H9 (cell line): ENCODE measurements at regions not wholly inside any gene's neighbourhood (a gene's known extent, or its start where the extent isn't known, plus 50 kb on each side); places are given as distances from the start of the nearest gene placed in this dataset.

Experiments used
- DNase-seq: peaks from one replicate; pipeline ENCODE4 v3.0.0-alpha.2; 2017
- H2AFZ ChIP-seq: one replicate; pipeline ENCODE4 v1.6.1; 2013; ENCODE audit warnings: mild to moderate bottlenecking, low read length, control low read depth, moderate library complexity
- H2AK5ac ChIP-seq: 2 replicates; pipeline ENCODE4 v1.6.1; 2013; ENCODE audit warnings: low read length, control low read depth, mixed read lengths; ENCODE audit not compliant: insufficient read length
- H2BK120ac ChIP-seq: one replicate; pipeline ENCODE4 v1.6.1; 2013; ENCODE audit warnings: low read depth, mild to moderate bottlenecking, low read length, control low read depth, inconsistent platforms; ENCODE audit not compliant: poor library complexity, severe bottlenecking
- H2BK12ac ChIP-seq: 2 replicates; pipeline ENCODE4 v1.6.1; 2013; ENCODE audit warnings: low read length, control low read depth, mixed read lengths, low read depth; ENCODE audit not compliant: insufficient read length
- H2BK15ac ChIP-seq: 2 replicates; pipeline ENCODE4 v1.6.1; 2013; ENCODE audit warnings: low read depth, low read length, control low read depth
- H2BK20ac ChIP-seq: one replicate; pipeline ENCODE4 v1.6.1; 2013; ENCODE audit warnings: low read depth, mild to moderate bottlenecking, low read length, control low read depth, inconsistent platforms; ENCODE audit not compliant: poor library complexity, severe bottlenecking
- H2BK5ac ChIP-seq: 2 replicates; pipeline ENCODE4 v1.6.1; 2013; ENCODE audit warnings: low read length, control low read depth, mixed read lengths; ENCODE audit not compliant: insufficient read length
- H3K14ac ChIP-seq: 2 replicates; pipeline ENCODE4 v1.6.1; 2013; ENCODE audit warnings: low read length, control low read depth; ENCODE audit not compliant: insufficient read depth
- H3K18ac ChIP-seq: 2 replicates; pipeline ENCODE4 v1.6.1; 2013; ENCODE audit warnings: low read depth, mild to moderate bottlenecking, mixed read lengths, low read length, control low read depth; ENCODE audit not compliant: insufficient read length
- H3K23ac ChIP-seq: 2 replicates; pipeline ENCODE4 v1.6.1; 2013; ENCODE audit warnings: low read length, control low read depth, mixed read lengths, low read depth; ENCODE audit not compliant: insufficient read length
- H3K23me2 ChIP-seq: 2 replicates; pipeline ENCODE4 v1.6.1; 2013; ENCODE audit warnings: low read depth, mild to moderate bottlenecking, mixed read lengths, low read length, control low read depth; ENCODE audit not compliant: insufficient read length, poor library complexity, severe bottlenecking
- H3K27ac ChIP-seq: 2 replicates; pipeline ENCODE4 v1.5.1; 2013; ENCODE audit warnings: low read length, control low read depth, mixed read lengths, low read depth; ENCODE audit not compliant: insufficient read length
- H3K27me3 ChIP-seq: 2 replicates; pipeline ENCODE4 v1.6.1; 2013; ENCODE audit warnings: low read length, control low read depth, inconsistent platforms; ENCODE audit not compliant: insufficient read depth
- H3K4ac ChIP-seq: 2 replicates; pipeline ENCODE4 v1.6.1; 2013; ENCODE audit warnings: low read depth, mild to moderate bottlenecking, control low read depth, inconsistent platforms, low read length, moderate library complexity
- H3K4me1 ChIP-seq: 2 replicates; pipeline ENCODE4 v1.6.1; 2013; ENCODE audit warnings: low read length, control low read depth, inconsistent platforms; ENCODE audit not compliant: insufficient read depth
- H3K4me2 ChIP-seq: 2 replicates; pipeline ENCODE4 v1.6.1; 2013; ENCODE audit warnings: low read length, control low read depth, mixed read lengths; ENCODE audit not compliant: insufficient read length, insufficient read depth
- H3K56ac ChIP-seq: 2 replicates; pipeline ENCODE4 v1.6.1; 2013; ENCODE audit warnings: low read depth, mild to moderate bottlenecking, mixed read lengths, low read length, control low read depth; ENCODE audit not compliant: insufficient read length
- H3K79me1 ChIP-seq: 2 replicates; pipeline ENCODE4 v1.6.1; 2013; ENCODE audit warnings: low read depth, mild to moderate bottlenecking, moderate library complexity, low read length, control low read depth, inconsistent platforms; ENCODE audit not compliant: insufficient read depth, poor library complexity, severe bottlenecking
- H3K79me2 ChIP-seq: 2 replicates; pipeline ENCODE4 v1.6.1; 2013; ENCODE audit warnings: low read length, control low read depth, inconsistent platforms; ENCODE audit not compliant: insufficient read depth
- H3K9ac ChIP-seq: 2 replicates; pipeline ENCODE4 v1.6.1; 2013; ENCODE audit warnings: low read length, control low read depth, mixed read lengths; ENCODE audit not compliant: insufficient read length; ENCODE audit errors: extremely low read depth
- H3K9me3 ChIP-seq: one replicate; pipeline ENCODE4 v1.6.1; 2013; ENCODE audit warnings: low read depth, low read length, inconsistent platforms; ENCODE audit not compliant: control insufficient read depth
- H3T11ph ChIP-seq: one replicate; pipeline ENCODE4 v1.6.1; 2013; ENCODE audit warnings: mild to moderate bottlenecking, low read length, control low read depth, inconsistent platforms
- H4K20me1 ChIP-seq: one replicate; pipeline ENCODE4 v1.6.1; 2013; ENCODE audit not compliant: control insufficient read depth, insufficient read length, insufficient read depth
- H4K5ac ChIP-seq: 2 replicates; pipeline ENCODE4 v1.6.1; 2013; ENCODE audit warnings: low read depth, mild to moderate bottlenecking, mixed read lengths, low read length, control low read depth; ENCODE audit not compliant: insufficient read length
- H4K8ac ChIP-seq: replicated peaks from 2 replicates; pipeline ENCODE4 v1.6.1; 2013; ENCODE audit warnings: low read length, control low read depth, mixed read lengths, low read depth; ENCODE audit not compliant: insufficient read length
- H4K91ac ChIP-seq: 2 replicates; pipeline ENCODE4 v1.6.1; 2013; ENCODE audit warnings: low read depth, mild to moderate bottlenecking, moderate library complexity, mixed read lengths, low read length, control low read depth; ENCODE audit not compliant: insufficient read length
- H3K27ac Mint-ChIP-seq, 3 experiments: 2 replicates in 2 of 3; 3 replicates in 1 of 3; pipeline ENCODE4 v1.8.0; 2020 to 2021; ENCODE audit warnings: mixed read lengths in 3 of 3, mild to moderate bottlenecking in 1 of 3, moderate library complexity in 1 of 3
- H3K27me3 Mint-ChIP-seq: 2 replicates; pipeline ENCODE4 v1.8.0; 2021; ENCODE audit warnings: low read depth, mild to moderate bottlenecking, moderate library complexity, mixed read lengths
- H3K36me3 Mint-ChIP-seq, 3 experiments: 2 replicates in 2 of 3; 3 replicates in 1 of 3; pipeline ENCODE4 v1.8.0; 2020 to 2021; ENCODE audit warnings: low read depth in 3 of 3, mixed read lengths in 3 of 3; ENCODE audit not compliant: insufficient read depth in 1 of 3
- H3K4me1 Mint-ChIP-seq, 2 experiments: 2 replicates each; pipeline ENCODE4 v1.8.0; 2020; ENCODE audit warnings: mixed read lengths in 2 of 2
- H3K4me3 Mint-ChIP-seq, 2 experiments: 2 replicates in 1 of 2; 3 replicates in 1 of 2; pipeline ENCODE4 v1.8.0; 2020 to 2021; ENCODE audit warnings: mild to moderate bottlenecking in 2 of 2, mixed read lengths in 2 of 2, moderate library complexity in 1 of 2
- H3K9me3 Mint-ChIP-seq, 2 experiments: 2 replicates in 1 of 2; 3 replicates in 1 of 2; pipeline ENCODE4 v1.8.0; 2020; ENCODE audit warnings: mild to moderate bottlenecking in 2 of 2, mixed read lengths in 2 of 2, moderate library complexity in 1 of 2
- WGBS: extraction: QIAGEN DNeasy Blood & Tissue Kit; methylation state at CpG from one replicate; pipeline ENCODE4 v1.1.7; 2013; ENCODE audit warnings: missing lambda C conversion rate, low lambda C conversion rate, mixed read lengths; ENCODE audit not compliant: insufficient read length; ENCODE audit errors: extremely low coverage; 5-methylcytosine and 5-hydroxymethylcytosine counted together
- TF ChIP-seq, protein P1 (sequence below): fragments of 200-600 bp; sonication (generic); conservative IDR thresholded peaks from 3 replicates; pipeline ENCODE4 v1.8.0; 2021; ENCODE audit warnings: antibody characterized with exemption, mild to moderate bottlenecking

DNA sequence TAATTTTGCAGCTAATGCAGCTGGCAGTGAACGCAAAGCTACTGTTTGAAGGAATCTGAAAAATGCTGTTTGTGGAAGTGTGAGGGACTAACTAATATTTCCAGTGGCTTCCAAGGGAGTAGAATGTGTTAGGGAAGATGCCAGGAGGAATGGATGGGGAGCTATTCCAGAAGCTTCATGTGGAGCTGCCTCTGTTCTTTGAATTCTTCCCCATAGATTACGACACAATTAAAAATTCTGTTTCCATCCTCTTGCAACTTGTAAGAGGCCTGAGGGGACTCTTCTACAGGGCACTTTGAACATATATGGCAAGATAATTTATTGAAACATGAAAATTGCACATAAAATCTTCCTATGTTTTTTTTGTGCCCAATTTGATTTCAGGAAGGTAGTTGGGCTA, 74.3 kb upstream of the CTXND1 start:
- no peaks in the 10 kb centered on the region for H3K9me3 ChIP-seq
- H4K91ac ChIP-seq = no peak overlapping the region
- Mint-ChIP-seq H3K27ac (peak overlapping the region in 1 of 3 experiments; percentile 49; a peak in 1 of 7 replicates), H3K4me1 (no peaks in the 10 kb centered on the region), H3K27me3 (peaks cover 4% of the 10 kb centered on the region), H3K9me3 (peaks cover 12 to 13% of the 10 kb centered on the region in 2 experiments), H3K4me3 (no peak overlapping the region), H3K36me3 (peaks cover 0 to 7% (median 6%) of the 10 kb centered on the region in 3 experiments; a peak in 3 of 7 replicates)
- no peaks in the 10 kb centered on the region for H3K79me2 ChIP-seq
- no peak overlapping the region for H3K56ac ChIP-seq
- H2BK5ac ChIP-seq = no peak overlapping the region
- H3K4me2 ChIP-seq = no peak overlapping the region
- no peak overlapping the region for H3K27ac ChIP-seq
- H2BK120ac ChIP-seq = no peak overlapping the region
- no peaks in the 10 kb centered on the region for H3K4me1 ChIP-seq
- no peak overlapping the region for H4K8ac ChIP-seq
- no peak overlapping the region for H4K5ac ChIP-seq
- no peak overlapping the region for H3T11ph ChIP-seq
- TF ChIP-seq, protein P1, sequence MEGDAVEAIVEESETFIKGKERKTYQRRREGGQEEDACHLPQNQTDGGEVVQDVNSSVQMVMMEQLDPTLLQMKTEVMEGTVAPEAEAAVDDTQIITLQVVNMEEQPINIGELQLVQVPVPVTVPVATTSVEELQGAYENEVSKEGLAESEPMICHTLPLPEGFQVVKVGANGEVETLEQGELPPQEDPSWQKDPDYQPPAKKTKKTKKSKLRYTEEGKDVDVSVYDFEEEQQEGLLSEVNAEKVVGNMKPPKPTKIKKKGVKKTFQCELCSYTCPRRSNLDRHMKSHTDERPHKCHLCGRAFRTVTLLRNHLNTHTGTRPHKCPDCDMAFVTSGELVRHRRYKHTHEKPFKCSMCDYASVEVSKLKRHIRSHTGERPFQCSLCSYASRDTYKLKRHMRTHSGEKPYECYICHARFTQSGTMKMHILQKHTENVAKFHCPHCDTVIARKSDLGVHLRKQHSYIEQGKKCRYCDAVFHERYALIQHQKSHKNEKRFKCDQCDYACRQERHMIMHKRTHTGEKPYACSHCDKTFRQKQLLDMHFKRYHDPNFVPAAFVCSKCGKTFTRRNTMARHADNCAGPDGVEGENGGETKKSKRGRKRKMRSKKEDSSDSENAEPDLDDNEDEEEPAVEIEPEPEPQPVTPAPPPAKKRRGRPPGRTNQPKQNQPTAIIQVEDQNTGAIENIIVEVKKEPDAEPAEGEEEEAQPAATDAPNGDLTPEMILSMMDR = no peak
- H3K14ac ChIP-seq = no peak overlapping the region
- no CpG with 5 or more reads among the region's 2 CpGs for WGBS
- no peaks in the 10 kb centered on the region for H3K27me3 ChIP-seq
- no peak overlapping the region for H2BK20ac ChIP-seq
- H2BK15ac ChIP-seq = no peak overlapping the region
- H3K23me2 ChIP-seq = no peaks in the 10 kb centered on the region
- DNase-seq = no peak
- no peaks in the 10 kb centered on the region for H4K20me1 ChIP-seq
- H3K23ac ChIP-seq = no peak overlapping the region
- H2AFZ ChIP-seq = no peak overlapping the region
- no peak overlapping the region for H3K4ac ChIP-seq
- H3K79me1 ChIP-seq = no peaks in the 10 kb centered on the region
- H2BK12ac ChIP-seq = no peak overlapping the region
- no peak overlapping the region for H3K9ac ChIP-seq
- no peak overlapping the region for H3K18ac ChIP-seq
- no peak overlapping the region for H2AK5ac ChIP-seq
